GM18498 (cell line): ENCODE measurements at regions not wholly inside any gene's neighbourhood (a gene's known extent, or its start where the extent isn't known, plus 50 kb on each side); places are given as distances from the start of the nearest gene placed in this dataset.

Experiments used
- ATAC-seq: cut with Tn5 transposase; IDR thresholded peaks from one replicate; pipeline ENCODE4 v1.9.1; 2021; ENCODE audit warnings: mild to moderate bottlenecking, moderate library complexity; ENCODE audit not compliant: unreplicated experiment

- peak; percentile 74 for ATAC-seq
Observed at GRCh38 chr6:1482381-1483166, 93.2 kb downstream of the FOXF2 start.

- no peak for ATAC-seq
Observed at GRCh38 chr6:1485678-1486077, 96.3 kb downstream of the FOXF2 start.

GRCh38 chr6:1486387-1486786 lies 97.0 kb downstream of the FOXF2 start:
- ATAC-seq: no peak

- no peak for ATAC-seq
Observed at GRCh38 chr6:1487239-1487638, 97.9 kb downstream of the FOXF2 start.

GRCh38 chr6:1491025-1491424 lies 101.6 kb downstream of the FOXF2 start:
- no peak for ATAC-seq

GRCh38 chr6:1491591-1492319 lies 102.4 kb downstream of the FOXF2 start:
- ATAC-seq: no peak

- ATAC-seq: no peak
Observed at GRCh38 chr6:1494671-1495070, 105.3 kb downstream of the FOXF2 start.

- no peak for ATAC-seq
Observed at GRCh38 chr6:1495344-1495743, 106.0 kb downstream of the FOXF2 start.

GRCh38 chr6:1496092-1496491 lies 106.7 kb downstream of the FOXF2 start:
- no peak for ATAC-seq

- no peak for ATAC-seq
Observed at GRCh38 chr6:1496836-1497760, 107.7 kb downstream of the FOXF2 start.

GRCh38 chr6:1497761-1498105 lies 108.4 kb downstream of the FOXF2 start:
- no peak for ATAC-seq

- no peak for ATAC-seq
Observed at GRCh38 chr6:1498491-1499113, 109.2 kb downstream of the FOXF2 start.

GRCh38 chr6:1499777-1500176 lies 109.9 kb upstream of the FOXC1 start:
- ATAC-seq: no peak

GRCh38 chr6:1500913-1501312 lies 108.8 kb upstream of the FOXC1 start:
- ATAC-seq: no peak

GRCh38 chr6:1502041-1502440 lies 107.7 kb upstream of the FOXC1 start:
- ATAC-seq: no peak

GRCh38 chr6:1503811-1504210 lies 105.9 kb upstream of the FOXC1 start:
- ATAC-seq: no peak

- no peak for ATAC-seq
Observed at GRCh38 chr6:1504465-1504864, 105.2 kb upstream of the FOXC1 start.

- ATAC-seq: no peak
Observed at GRCh38 chr6:1507251-1507650, 102.5 kb upstream of the FOXC1 start.

- no peak for ATAC-seq
Observed at GRCh38 chr6:1509241-1509640, 100.5 kb upstream of the FOXC1 start.

GRCh38 chr6:1510239-1510638 lies 99.5 kb upstream of the FOXC1 start:
- ATAC-seq: no peak

- no peak for ATAC-seq
Observed at GRCh38 chr6:1513215-1513780, 96.4 kb upstream of the FOXC1 start.
